ENCODE measurements at regions not wholly inside any gene's neighbourhood (a gene's known extent, or its start where the extent isn't known, plus 50 kb on each side); places are given as distances from the start of the nearest gene placed in this dataset.
"Not testable (repeated sequence)": the region's sequence is repeated elsewhere in the genome, so short reads cannot be mapped to it uniquely, and the experiment has no call there.

DNA sequence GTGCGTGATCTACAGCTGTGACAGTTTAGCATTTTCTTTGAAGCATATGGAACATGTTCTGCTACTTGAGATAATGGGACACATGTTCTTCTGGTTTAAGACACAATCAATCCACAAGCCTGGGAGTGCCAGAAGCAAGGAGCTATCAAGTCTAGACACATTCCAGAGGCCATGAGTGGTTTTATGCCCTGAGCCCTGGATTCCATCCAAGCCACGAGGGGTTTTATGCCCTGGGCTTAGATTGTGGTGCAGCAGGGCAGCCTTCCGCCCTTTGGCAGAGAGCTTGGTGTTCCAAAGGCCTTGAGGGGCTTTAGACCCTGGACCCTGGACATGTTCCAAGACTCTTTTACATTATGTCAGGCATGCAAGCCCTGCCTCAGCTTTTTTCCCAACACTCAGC, 1289.6 kb upstream of the SLC39A10 start:
- H3K4me3 Mint-ChIP-seq; ATAC-seq; H3K4me1 Mint-ChIP-seq; POLR2A ChIA-PET; H3K27me3 Mint-ChIP-seq (ENCODE audit: low read depth); DNase-seq (ENCODE audit: low spot score); CTCF ChIA-PET; H3K36me3 Mint-ChIP-seq; H3K27ac Mint-ChIP-seq: not testable (repeated sequence)
- H3K9me3 Mint-ChIP-seq: peaks cover 32% of the 10 kb centered on the region

DNA sequence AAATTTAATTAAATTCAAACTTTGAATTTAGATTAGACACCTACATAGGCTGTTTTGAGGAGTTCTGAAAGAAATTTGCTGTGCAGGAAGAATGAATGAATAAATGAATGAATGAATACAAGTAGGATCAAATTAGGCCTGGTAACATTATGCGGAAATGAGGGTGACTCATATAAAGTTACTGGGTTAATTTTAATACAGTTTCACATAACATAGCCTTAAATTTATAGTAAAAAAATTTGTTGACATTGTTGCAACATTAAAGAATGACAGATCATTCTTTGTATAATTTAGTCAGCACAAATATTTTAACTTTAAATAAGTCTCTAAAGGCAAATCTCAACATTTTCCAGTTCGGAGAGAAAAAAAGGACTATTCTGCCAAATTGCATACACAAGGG, 1293.1 kb upstream of the SLC39A10 start:
- Mint-ChIP-seq H3K4me1 (no peaks in the 10 kb centered on the region), H3K9me3 (peaks cover 34% of the 10 kb centered on the region)

DNA sequence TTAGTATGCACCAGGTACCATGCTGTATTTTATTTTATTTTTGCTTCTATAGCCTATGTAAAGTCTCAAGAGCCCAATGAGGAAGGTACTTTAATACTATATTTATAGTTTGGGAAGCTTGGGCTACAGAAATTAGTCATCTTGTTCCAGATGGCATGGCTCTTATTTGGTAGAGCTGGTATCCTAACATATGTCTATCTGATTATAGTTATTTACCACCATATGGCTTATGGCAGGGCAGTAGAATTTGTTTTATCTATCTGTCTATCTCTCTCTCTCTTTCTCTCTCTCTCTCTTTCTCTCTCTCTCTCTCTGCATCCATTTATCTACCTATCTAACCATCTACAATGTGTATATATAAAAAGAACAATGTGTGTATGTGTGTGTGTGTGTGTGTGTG, 1293.7 kb upstream of the SLC39A10 start:
- no peak for TF ChIP-seq ZNF671 (CRISPR knock-in tag; IDR thresholded peaks at IDR 0.05)
- no peak for TF ChIP-seq ZNF138 (CRISPR knock-in tag; conservative IDR thresholded peaks at IDR 0.05)
- no peak for TF ChIP-seq EMX1 (CRISPR knock-in tag; IDR thresholded peaks at IDR 0.05)
- ChIA-PET CTCF (interaction anchor here (0.6 kb wide), 1 partner anchor 334 kb away, joined by 3 read pairs; no protein-coding TSS in a partner anchor), POLR2A (no interaction called here)
- ATAC-seq (no peak), DNase-seq (ENCODE audit: low spot score) (no peak)
- H3K27ac Mint-ChIP-seq: no peak overlapping the region
- no peaks in the 10 kb centered on the region; the same call in 1 of the 2 replicates for H3K27me3 Mint-ChIP-seq (ENCODE audit: low read depth)
- H3K4me3 Mint-ChIP-seq: no peak overlapping the region
- 0 out of 2 replicates have a peak, but pooled peaks cover 5% of the 10 kb centered on the region for H3K36me3 Mint-ChIP-seq
- H3K4me1 Mint-ChIP-seq: no peaks in the 10 kb centered on the region
- H3K9me3 Mint-ChIP-seq: peaks cover 31% of the 10 kb centered on the region

More for the DNA sequence above, 1293.1 kb upstream of the SLC39A10 start:
- H3K27me3 Mint-ChIP-seq (ENCODE audit: low read depth): no peaks in the 10 kb centered on the region
- POLR2A ChIA-PET: no interaction called here
- TF ChIP-seq, protein P1, sequence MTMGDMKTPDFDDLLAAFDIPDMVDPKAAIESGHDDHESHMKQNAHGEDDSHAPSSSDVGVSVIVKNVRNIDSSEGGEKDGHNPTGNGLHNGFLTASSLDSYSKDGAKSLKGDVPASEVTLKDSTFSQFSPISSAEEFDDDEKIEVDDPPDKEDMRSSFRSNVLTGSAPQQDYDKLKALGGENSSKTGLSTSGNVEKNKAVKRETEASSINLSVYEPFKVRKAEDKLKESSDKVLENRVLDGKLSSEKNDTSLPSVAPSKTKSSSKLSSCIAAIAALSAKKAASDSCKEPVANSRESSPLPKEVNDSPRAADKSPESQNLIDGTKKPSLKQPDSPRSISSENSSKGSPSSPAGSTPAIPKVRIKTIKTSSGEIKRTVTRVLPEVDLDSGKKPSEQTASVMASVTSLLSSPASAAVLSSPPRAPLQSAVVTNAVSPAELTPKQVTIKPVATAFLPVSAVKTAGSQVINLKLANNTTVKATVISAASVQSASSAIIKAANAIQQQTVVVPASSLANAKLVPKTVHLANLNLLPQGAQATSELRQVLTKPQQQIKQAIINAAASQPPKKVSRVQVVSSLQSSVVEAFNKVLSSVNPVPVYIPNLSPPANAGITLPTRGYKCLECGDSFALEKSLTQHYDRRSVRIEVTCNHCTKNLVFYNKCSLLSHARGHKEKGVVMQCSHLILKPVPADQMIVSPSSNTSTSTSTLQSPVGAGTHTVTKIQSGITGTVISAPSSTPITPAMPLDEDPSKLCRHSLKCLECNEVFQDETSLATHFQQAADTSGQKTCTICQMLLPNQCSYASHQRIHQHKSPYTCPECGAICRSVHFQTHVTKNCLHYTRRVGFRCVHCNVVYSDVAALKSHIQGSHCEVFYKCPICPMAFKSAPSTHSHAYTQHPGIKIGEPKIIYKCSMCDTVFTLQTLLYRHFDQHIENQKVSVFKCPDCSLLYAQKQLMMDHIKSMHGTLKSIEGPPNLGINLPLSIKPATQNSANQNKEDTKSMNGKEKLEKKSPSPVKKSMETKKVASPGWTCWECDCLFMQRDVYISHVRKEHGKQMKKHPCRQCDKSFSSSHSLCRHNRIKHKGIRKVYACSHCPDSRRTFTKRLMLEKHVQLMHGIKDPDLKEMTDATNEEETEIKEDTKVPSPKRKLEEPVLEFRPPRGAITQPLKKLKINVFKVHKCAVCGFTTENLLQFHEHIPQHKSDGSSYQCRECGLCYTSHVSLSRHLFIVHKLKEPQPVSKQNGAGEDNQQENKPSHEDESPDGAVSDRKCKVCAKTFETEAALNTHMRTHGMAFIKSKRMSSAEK (CRISPR knock-in tag; IDR thresholded peaks at IDR 0.05; ENCODE audit: borderline replicate concordance): no peak
- TF ChIP-seq OVOL2 (CRISPR knock-in tag; IDR thresholded peaks at IDR 0.05; ENCODE audit: borderline replicate concordance): no peak
- TF ChIP-seq PRRX2 (CRISPR knock-in tag; IDR thresholded peaks at IDR 0.05): no peak
- no peak for TF ChIP-seq MXD4 (CRISPR knock-in tag; IDR thresholded peaks at IDR 0.05; ENCODE audit: borderline replicate concordance)
- TF ChIP-seq, protein P2, sequence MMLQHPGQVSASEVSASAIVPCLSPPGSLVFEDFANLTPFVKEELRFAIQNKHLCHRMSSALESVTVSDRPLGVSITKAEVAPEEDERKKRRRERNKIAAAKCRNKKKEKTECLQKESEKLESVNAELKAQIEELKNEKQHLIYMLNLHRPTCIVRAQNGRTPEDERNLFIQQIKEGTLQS (CRISPR knock-in tag; conservative IDR thresholded peaks at IDR 0.05): no peak
- TF ChIP-seq SMAD4 (CRISPR knock-in tag; IDR thresholded peaks at IDR 0.05): no peak
- TF ChIP-seq GRHL2 (CRISPR knock-in tag; IDR thresholded peaks at IDR 0.05; ENCODE audit: insufficient replicate concordance, severe bottlenecking): no peak
- no peak for TF ChIP-seq ZNF138 (CRISPR knock-in tag; conservative IDR thresholded peaks at IDR 0.05)
- H3K4me3 Mint-ChIP-seq: no peak overlapping the region
- no peak overlapping the region for H3K27ac Mint-ChIP-seq
- 0 out of 2 replicates have a peak, but pooled peaks cover 8% of the 10 kb centered on the region for H3K36me3 Mint-ChIP-seq
- ATAC-seq: no peak
- no peak for DNase-seq (ENCODE audit: low spot score)
- CTCF ChIA-PET: interaction anchor here (0.6 kb wide), 1 partner anchor 335 kb away, joined by 3 read pairs; no protein-coding TSS in a partner anchor

DNA sequence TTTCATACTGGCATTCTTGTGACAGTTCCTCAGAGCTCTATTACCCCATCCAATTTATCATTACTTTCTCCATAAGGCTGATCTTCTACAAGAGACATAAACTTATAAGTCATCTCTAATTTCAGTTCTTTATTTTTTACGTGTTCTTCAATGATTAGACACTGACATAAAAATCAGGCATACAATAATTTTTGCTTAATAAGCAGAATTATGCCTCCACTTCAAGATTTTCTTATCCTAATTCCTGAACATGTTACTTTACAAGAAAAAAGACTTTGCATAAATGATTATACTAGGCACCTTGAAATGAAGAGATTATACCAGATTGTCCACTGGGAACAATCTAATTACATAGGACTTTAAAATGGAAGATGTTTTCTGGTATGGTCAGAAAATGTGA, 1304.5 kb upstream of the SLC39A10 start:
- ATAC-seq (no peak), DNase-seq (ENCODE audit: low spot score) (no peak)
- Mint-ChIP-seq H3K36me3 (no peaks in the 10 kb centered on the region), H3K4me1 (no peaks in the 10 kb centered on the region), H3K27me3 (ENCODE audit: low read depth) (no peaks in the 10 kb centered on the region), H3K4me3 (no peak overlapping the region), H3K27ac (no peak overlapping the region), H3K9me3 (no peaks in the 10 kb centered on the region)
- POLR2A ChIA-PET: no interaction called here
- CTCF ChIA-PET: interaction anchor here (0.6 kb wide), 1 partner anchor 37 kb away, joined by 3 read pairs; no protein-coding TSS in a partner anchor
- TF ChIP-seq OVOL2 (CRISPR knock-in tag; IDR thresholded peaks at IDR 0.05; ENCODE audit: borderline replicate concordance) (no peak), NR1H2 (CRISPR knock-in tag; IDR thresholded peaks at IDR 0.05) (no peak), IRF2 (CRISPR knock-in tag; IDR thresholded peaks at IDR 0.05; ENCODE audit: borderline replicate concordance, low read depth) (no peak), PRRX2 (CRISPR knock-in tag; IDR thresholded peaks at IDR 0.05) (no peak), ATF1 (CRISPR knock-in tag; IDR thresholded peaks at IDR 0.05) (no peak), ZNF396 (CRISPR knock-in tag; IDR thresholded peaks at IDR 0.05; ENCODE audit: borderline replicate concordance) (no peak), NR3C1 (CRISPR knock-in tag; conservative IDR thresholded peaks at IDR 0.05; ENCODE audit: low read depth) (no peak), JAZF1 (CRISPR knock-in tag; IDR thresholded peaks at IDR 0.05) (no peak), MXD4 (CRISPR knock-in tag; IDR thresholded peaks at IDR 0.05; ENCODE audit: borderline replicate concordance) (no peak), TEAD4 (CRISPR knock-in tag; IDR thresholded peaks at IDR 0.05) (no peak), ETV6 (CRISPR knock-in tag; IDR thresholded peaks at IDR 0.05) (no peak), ZNF121 (CRISPR knock-in tag; IDR thresholded peaks at IDR 0.05) (no peak), CBFB (CRISPR knock-in tag; IDR thresholded peaks at IDR 0.05; ENCODE audit: low read depth) (no peak)
- TF ChIP-seq, protein P3, sequence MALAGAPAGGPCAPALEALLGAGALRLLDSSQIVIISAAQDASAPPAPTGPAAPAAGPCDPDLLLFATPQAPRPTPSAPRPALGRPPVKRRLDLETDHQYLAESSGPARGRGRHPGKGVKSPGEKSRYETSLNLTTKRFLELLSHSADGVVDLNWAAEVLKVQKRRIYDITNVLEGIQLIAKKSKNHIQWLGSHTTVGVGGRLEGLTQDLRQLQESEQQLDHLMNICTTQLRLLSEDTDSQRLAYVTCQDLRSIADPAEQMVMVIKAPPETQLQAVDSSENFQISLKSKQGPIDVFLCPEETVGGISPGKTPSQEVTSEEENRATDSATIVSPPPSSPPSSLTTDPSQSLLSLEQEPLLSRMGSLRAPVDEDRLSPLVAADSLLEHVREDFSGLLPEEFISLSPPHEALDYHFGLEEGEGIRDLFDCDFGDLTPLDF (CRISPR knock-in tag; IDR thresholded peaks at IDR 0.05): no peak
- TF ChIP-seq, protein P4, sequence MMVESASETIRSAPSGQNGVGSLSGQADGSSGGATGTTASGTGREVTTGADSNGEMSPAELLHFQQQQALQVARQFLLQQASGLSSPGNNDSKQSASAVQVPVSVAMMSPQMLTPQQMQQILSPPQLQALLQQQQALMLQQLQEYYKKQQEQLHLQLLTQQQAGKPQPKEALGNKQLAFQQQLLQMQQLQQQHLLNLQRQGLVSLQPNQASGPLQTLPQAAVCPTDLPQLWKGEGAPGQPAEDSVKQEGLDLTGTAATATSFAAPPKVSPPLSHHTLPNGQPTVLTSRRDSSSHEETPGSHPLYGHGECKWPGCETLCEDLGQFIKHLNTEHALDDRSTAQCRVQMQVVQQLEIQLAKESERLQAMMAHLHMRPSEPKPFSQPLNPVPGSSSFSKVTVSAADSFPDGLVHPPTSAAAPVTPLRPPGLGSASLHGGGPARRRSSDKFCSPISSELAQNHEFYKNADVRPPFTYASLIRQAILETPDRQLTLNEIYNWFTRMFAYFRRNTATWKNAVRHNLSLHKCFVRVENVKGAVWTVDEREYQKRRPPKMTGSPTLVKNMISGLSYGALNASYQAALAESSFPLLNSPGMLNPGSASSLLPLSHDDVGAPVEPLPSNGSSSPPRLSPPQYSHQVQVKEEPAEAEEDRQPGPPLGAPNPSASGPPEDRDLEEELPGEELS (CRISPR knock-in tag; IDR thresholded peaks at IDR 0.05): no peak

All from WTC11 (cell line).